GM18858 (cell line): ENCODE measurements at regions not wholly inside any gene's neighbourhood (a gene's known extent, or its start where the extent isn't known, plus 50 kb on each side); places are given as distances from the start of the nearest gene placed in this dataset.

Source experiments
- ATAC-seq: cut with Tn5 transposase; IDR thresholded peaks from one replicate; pipeline ENCODE4 v1.9.1; 2021; ENCODE audit not compliant: unreplicated experiment

- no peak for ATAC-seq
Observed at GRCh38 chr3:152190636-152191183, 78.0 kb upstream of the MBNL1 start.

- ATAC-seq = no peak
Observed at GRCh38 chr3:152192050-152192449, 76.7 kb upstream of the MBNL1 start.

GRCh38 chr3:152192936-152193672 is 75.6 kb upstream of the MBNL1 start:
- no peak for ATAC-seq

- peak; percentile 49 for ATAC-seq
Observed at GRCh38 chr3:152193673-152194267, 75.0 kb upstream of the MBNL1 start.

GRCh38 chr3:152195206-152195605 is 73.5 kb upstream of the MBNL1 start:
- ATAC-seq = no peak

GRCh38 chr3:152196782-152197181 is 71.9 kb upstream of the MBNL1 start:
- peak; percentile 40 for ATAC-seq

GRCh38 chr3:152197451-152197850 is 71.3 kb upstream of the MBNL1 start:
- ATAC-seq = no peak

- ATAC-seq = no peak
Observed at GRCh38 chr3:152197937-152198336, 70.8 kb upstream of the MBNL1 start.

GRCh38 chr3:152198665-152199064 is 70.1 kb upstream of the MBNL1 start:
- ATAC-seq = no peak

- ATAC-seq = peak; percentile 29
Observed at GRCh38 chr3:152199102-152199840, 69.5 kb upstream of the MBNL1 start.

GRCh38 chr3:152200476-152201420 is 68.0 kb upstream of the MBNL1 start:
- peak; percentile 18 for ATAC-seq

- no peak for ATAC-seq
Observed at GRCh38 chr3:152202976-152203626, 65.6 kb upstream of the MBNL1 start.

GRCh38 chr3:152203652-152204051 is 65.1 kb upstream of the MBNL1 start:
- no peak for ATAC-seq

GRCh38 chr3:152204218-152204617 is 64.5 kb upstream of the MBNL1 start:
- no peak for ATAC-seq

- ATAC-seq = peak; percentile 38
Observed at GRCh38 chr3:152205097-152205593, 63.6 kb upstream of the MBNL1 start.

GRCh38 chr3:152206243-152206760 is 62.4 kb upstream of the MBNL1 start:
- no peak for ATAC-seq

GRCh38 chr3:152208439-152208838 is 60.3 kb upstream of the MBNL1 start:
- ATAC-seq = no peak

GRCh38 chr3:152209060-152209459 is 59.7 kb upstream of the MBNL1 start:
- no peak for ATAC-seq

GRCh38 chr3:152209776-152210175 is 59.0 kb upstream of the MBNL1 start:
- ATAC-seq = no peak

- ATAC-seq = no peak
Observed at GRCh38 chr3:152210697-152211096, 58.0 kb upstream of the MBNL1 start.
